ENCODE measurements at regions not wholly inside any gene's neighbourhood (a gene's known extent, or its start where the extent isn't known, plus 50 kb on each side); places are given as distances from the start of the nearest gene placed in this dataset.

DNA sequence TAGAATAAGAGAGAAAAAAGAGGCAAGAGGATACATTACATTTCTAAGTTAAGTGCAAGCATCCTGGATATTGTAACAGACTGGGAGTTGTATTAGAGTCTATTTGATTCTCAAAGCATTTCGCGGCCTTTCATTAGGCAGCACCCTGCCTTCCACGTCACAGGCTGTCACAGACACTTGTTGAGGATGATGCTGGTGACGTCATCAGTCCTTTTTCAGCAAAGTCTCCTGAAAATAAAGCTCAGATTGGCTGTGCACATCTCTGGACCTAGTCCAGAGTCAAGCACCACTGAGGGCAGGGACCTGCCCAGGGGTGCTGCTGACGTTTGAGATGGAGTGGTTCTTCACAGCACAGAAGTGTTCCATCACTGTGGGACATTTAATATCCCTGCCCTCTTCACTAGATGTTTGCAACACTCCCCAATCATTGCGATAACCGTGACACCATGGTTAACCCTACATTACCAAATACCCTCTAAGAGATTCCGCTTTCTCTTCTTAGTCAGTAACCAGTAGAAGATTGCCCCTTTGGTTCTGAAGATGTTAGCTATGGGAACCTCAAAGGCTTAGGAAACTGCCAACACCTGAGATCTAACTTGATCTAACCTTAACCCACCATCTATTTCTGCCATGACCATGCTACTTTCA lies 72.7 kb upstream of the F3 start:
- TF ChIP-seq, protein P1, sequence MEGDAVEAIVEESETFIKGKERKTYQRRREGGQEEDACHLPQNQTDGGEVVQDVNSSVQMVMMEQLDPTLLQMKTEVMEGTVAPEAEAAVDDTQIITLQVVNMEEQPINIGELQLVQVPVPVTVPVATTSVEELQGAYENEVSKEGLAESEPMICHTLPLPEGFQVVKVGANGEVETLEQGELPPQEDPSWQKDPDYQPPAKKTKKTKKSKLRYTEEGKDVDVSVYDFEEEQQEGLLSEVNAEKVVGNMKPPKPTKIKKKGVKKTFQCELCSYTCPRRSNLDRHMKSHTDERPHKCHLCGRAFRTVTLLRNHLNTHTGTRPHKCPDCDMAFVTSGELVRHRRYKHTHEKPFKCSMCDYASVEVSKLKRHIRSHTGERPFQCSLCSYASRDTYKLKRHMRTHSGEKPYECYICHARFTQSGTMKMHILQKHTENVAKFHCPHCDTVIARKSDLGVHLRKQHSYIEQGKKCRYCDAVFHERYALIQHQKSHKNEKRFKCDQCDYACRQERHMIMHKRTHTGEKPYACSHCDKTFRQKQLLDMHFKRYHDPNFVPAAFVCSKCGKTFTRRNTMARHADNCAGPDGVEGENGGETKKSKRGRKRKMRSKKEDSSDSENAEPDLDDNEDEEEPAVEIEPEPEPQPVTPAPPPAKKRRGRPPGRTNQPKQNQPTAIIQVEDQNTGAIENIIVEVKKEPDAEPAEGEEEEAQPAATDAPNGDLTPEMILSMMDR (conservative IDR thresholded peaks at IDR 0.05; ENCODE audit: low read depth, low read length): no peak
- no peak overlapping the region for H3K4me3 ChIP-seq (ENCODE audit: low read depth, low read length)
- no peak for DNase-seq (ENCODE audit: low read depth)

DNA sequence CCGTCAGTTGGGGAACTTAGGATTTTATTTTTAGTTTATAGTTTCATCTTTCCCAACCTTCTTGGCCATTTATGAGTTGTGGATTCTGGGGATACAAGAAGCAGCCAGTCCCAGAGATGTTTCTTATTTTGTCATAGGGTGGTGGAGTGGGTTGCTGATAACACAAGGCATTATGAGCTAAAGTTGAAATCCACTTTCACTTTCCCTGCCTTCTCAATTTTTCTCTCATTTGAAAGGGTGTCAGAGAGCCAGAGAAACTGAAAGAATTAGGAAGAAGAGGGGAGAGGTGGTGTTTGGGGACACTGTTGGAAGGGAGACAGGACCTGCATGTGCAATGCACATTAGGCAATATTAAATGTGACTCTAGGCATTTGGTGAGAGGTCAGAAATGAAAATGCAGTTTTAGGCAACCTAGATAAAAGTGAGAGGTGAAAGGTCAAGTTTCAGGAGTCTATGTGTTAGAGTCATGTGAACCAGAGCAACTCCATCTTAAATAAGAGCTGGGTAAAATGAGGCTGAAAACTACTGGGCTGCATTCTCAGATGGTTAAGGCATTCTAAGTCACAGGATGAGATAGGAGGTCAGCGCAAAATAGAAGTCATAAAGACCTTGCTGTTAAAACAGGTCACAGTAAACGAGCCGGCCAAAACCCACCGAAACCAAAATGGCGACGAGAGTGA lies 71.1 kb upstream of the F3 start:
- H3K4me3 ChIP-seq (ENCODE audit: low read depth, low read length): no peak overlapping the region
- no peak for DNase-seq (ENCODE audit: low read depth)
- TF ChIP-seq, protein P1 (conservative IDR thresholded peaks at IDR 0.05; ENCODE audit: low read depth, low read length): no peak

DNA sequence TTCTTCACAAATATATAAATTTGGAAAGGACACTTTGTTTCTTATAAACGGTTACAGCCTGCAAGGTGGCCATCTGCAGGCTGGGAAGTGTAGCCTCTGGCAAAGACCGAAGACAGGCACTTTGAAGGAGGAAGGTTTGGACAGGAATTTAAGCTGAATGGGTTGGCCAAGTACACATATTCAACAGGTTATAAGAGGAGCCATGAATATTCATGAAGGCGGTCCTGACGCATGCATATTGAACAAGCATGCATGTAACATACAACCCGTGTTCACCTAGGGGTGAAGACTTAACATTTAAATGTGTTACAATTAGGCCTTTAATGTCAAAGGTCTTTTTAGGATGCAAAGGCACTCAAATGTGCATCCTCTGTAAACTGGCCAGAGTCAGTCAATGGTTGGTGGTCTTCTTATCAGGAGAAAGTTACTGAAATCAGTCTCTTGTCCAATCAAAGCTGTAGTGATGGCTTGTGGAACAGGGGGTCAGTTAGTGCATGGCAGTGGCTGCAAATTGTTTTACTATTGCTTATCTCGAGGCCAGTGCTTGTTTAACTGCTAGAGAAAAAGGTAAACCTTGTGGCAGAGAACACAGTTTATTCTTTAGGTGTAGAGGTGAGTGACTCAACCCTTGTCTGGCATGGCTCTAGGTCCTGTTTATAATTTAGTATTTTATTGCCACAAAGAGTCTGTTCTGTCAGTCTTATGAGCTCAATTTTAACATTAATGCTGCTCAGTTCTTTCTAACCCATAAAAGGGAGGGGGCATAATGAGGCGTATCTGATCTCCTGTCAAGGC lies 70.3 kb upstream of the F3 start:
- no peak overlapping the region for H3K4me3 ChIP-seq (ENCODE audit: low read depth, low read length)
- no peak for DNase-seq (ENCODE audit: low read depth)
- TF ChIP-seq, protein P1 (conservative IDR thresholded peaks at IDR 0.05; ENCODE audit: low read depth, low read length): no peak

DNA sequence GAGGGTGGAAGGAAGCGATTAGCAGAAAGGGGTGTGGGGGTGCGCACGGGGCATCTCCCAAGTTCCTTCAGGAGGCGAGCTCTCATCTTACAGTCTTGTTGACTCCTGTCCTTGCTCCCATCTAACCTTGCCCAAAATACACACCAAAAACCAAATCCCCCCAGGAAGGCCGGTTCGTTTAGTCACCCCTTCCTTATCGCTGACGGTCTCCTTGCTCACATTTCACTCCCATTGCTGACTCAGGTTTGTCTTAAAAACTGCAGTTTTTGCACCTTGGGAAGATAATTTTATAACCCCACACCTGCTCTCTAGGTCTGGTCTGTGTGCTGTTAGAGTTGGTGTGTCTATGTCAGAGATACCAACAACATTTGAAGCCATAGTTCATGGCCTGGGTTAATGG lies 68.1 kb upstream of the F3 start:
- no peak for DNase-seq (ENCODE audit: low read depth)
- H3K4me3 ChIP-seq (ENCODE audit: low read depth, low read length): no peak overlapping the region
- TF ChIP-seq, protein P1 (conservative IDR thresholded peaks at IDR 0.05; ENCODE audit: low read depth, low read length): no peak

DNA sequence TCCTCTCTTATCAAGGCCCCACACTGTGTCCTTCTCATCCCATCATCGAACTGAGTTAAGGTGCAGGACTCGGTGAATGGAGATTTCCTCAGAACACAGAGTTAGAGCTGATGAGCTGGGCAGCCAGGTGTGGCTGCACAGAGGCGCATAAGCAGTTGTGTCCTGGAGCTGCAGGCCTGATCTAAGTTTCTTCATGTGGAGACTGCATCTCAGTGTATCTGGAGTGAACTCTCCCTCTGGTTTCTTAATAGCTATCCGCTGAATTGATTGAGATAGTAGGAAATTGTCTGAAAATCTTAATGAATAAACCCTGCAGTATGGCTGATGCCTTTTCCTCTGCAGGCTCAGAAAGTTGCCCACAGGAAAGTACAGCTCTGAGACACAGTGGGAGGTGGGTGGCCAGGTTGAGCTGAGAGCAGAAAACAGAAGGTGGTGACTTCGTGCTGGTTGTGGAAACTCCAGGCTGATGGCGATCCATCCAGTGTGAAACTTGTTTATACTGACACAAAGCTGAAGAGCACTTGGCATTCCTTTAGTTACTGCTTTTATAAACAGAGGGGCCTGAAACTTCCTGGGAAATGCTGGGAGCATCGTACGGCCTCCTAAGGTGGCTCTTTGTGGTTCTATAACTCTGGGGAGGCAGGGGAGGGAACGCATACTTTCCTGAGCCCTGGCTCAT lies 67.4 kb upstream of the F3 start:
- TF ChIP-seq, protein P1 (conservative IDR thresholded peaks at IDR 0.05; ENCODE audit: low read depth, low read length): no peak
- H3K4me3 ChIP-seq (ENCODE audit: low read depth, low read length): no peak overlapping the region
- no peak for DNase-seq (ENCODE audit: low read depth)

DNA sequence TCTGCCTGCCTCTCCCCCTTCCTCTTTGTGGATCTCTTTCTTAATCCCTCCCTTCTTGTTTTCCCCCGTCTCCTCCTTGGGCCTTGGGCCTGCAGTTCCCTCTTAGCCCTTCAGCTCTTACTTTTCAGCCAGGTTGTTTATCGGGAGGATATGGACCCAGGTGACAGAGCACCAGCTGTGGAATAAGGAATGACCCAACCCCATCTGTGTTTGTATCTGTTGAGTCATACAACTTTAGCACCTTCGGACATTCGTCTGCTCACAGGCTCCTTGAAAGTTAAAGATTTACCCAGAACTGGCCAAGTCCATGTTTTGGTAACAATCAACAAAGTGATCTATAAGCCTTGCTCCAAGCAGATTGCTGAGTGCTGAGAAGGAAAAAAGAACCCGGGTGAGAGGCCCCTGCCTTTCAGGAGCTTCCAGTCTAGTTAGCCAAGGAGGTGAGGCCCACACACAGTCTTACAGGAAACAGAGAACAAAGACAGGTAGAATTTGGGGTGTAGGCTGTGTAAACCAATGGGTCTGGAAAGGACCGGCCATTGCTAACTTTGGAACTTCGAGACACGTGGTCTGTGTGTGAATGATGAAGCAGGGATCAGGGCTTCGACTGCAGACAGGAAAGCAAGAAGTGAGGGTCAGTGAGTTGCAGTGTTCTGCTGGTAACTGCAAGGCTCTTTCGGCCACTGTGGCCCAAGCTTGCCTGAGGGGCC lies 66.7 kb upstream of the F3 start:
- no peak for DNase-seq (ENCODE audit: low read depth)
- TF ChIP-seq, protein P1 (conservative IDR thresholded peaks at IDR 0.05; ENCODE audit: low read depth, low read length): no peak

More for the DNA sequence above, 66.7 kb upstream of the F3 start:
- H3K4me3 ChIP-seq (ENCODE audit: low read depth, low read length): no peak overlapping the region

Measured in choroid plexus epithelial cell (primary cell).